ENCODE measurements at regions not wholly inside any gene's neighbourhood (a gene's known extent, or its start where the extent isn't known, plus 50 kb on each side); places are given as distances from the start of the nearest gene placed in this dataset.

GRCh38 chr15:95946926-95947325 is 383.6 kb upstream of the NR2F2 start:
- Histone ChIP-seq H3K4me2 (ENCODE audit: low read depth, low read length, poor library complexity, severe bottlenecking) (no peak overlapping the region), H3F3A (ENCODE audit: low read depth) (no peaks in the 10 kb centered on the region), H2AFZ (ENCODE audit: low read length) (no peak overlapping the region), H3K9me3 (ENCODE audit: insufficient read depth, low read depth, low read length) (peaks cover 2% of the 10 kb centered on the region; the same call in 1 of the 2 replicates), H3K27me3 (ENCODE audit: insufficient read depth, low read length, poor library complexity, severe bottlenecking) (no peaks in the 10 kb centered on the region), H3K4me3 (ENCODE audit: low read length, poor library complexity, severe bottlenecking) (no peak overlapping the region), H3K4me1 (ENCODE audit: insufficient read depth, low read length, poor library complexity, severe bottlenecking) (peaks cover 18% of the 10 kb centered on the region), H3K9me2 (replicated peaks; ENCODE audit: low read depth, low read length) (no peaks in the 10 kb centered on the region), H3K79me2 (ENCODE audit: insufficient read depth, low read length) (no peaks in the 10 kb centered on the region), H4K20me1 (ENCODE audit: insufficient read depth, low read length, poor library complexity, severe bottlenecking) (no peaks in the 10 kb centered on the region), H3K36me3 (ENCODE audit: insufficient read depth, low read length) (no peaks in the 10 kb centered on the region), H3K9ac (ENCODE audit: low read depth, low read length, poor library complexity, severe bottlenecking) (no peak overlapping the region)
- TF ChIP-seq EZH2phosphoT487 (IDR thresholded peaks at IDR 0.05; ENCODE audit: borderline replicate concordance) (no peak), CTCF (conservative IDR thresholded peaks at IDR 0.05; ENCODE audit: low read length) (no peak)

GRCh38 chr15:95948411-95948810 is 382.1 kb upstream of the NR2F2 start:
- no peak overlapping the region for H2AFZ ChIP-seq (ENCODE audit: low read length)
- H3K9me3 ChIP-seq (ENCODE audit: insufficient read depth, low read depth, low read length): no peaks in the 10 kb centered on the region; the same call in 1 of the 2 replicates
- H3K9ac ChIP-seq (ENCODE audit: low read depth, low read length, poor library complexity, severe bottlenecking): no peak overlapping the region
- no peaks in the 10 kb centered on the region for H3K9me2 ChIP-seq (replicated peaks; ENCODE audit: low read depth, low read length)
- no peak overlapping the region for H3K4me3 ChIP-seq (ENCODE audit: low read length, poor library complexity, severe bottlenecking)
- H3F3A ChIP-seq (ENCODE audit: low read depth): no peaks in the 10 kb centered on the region
- no peaks in the 10 kb centered on the region for H3K36me3 ChIP-seq (ENCODE audit: insufficient read depth, low read length)
- H3K79me2 ChIP-seq (ENCODE audit: insufficient read depth, low read length): no peaks in the 10 kb centered on the region
- H3K4me1 ChIP-seq (ENCODE audit: insufficient read depth, low read length, poor library complexity, severe bottlenecking): peaks cover 17% of the 10 kb centered on the region
- H4K20me1 ChIP-seq (ENCODE audit: insufficient read depth, low read length, poor library complexity, severe bottlenecking): no peaks in the 10 kb centered on the region
- no peak overlapping the region for H3K4me2 ChIP-seq (ENCODE audit: low read depth, low read length, poor library complexity, severe bottlenecking)
- TF ChIP-seq CTCF (conservative IDR thresholded peaks at IDR 0.05; ENCODE audit: low read length): no peak
- TF ChIP-seq EZH2phosphoT487 (IDR thresholded peaks at IDR 0.05; ENCODE audit: borderline replicate concordance): no peak
- H3K27me3 ChIP-seq (ENCODE audit: insufficient read depth, low read length, poor library complexity, severe bottlenecking): no peaks in the 10 kb centered on the region

- Histone ChIP-seq H2AFZ (ENCODE audit: low read length) (no peak overlapping the region), H3F3A (ENCODE audit: low read depth) (no peaks in the 10 kb centered on the region), H3K4me2 (ENCODE audit: low read depth, low read length, poor library complexity, severe bottlenecking) (no peak overlapping the region), H3K4me1 (ENCODE audit: insufficient read depth, low read length, poor library complexity, severe bottlenecking) (no peaks in the 10 kb centered on the region), H4K20me1 (ENCODE audit: insufficient read depth, low read length, poor library complexity, severe bottlenecking) (no peaks in the 10 kb centered on the region), H3K27me3 (ENCODE audit: insufficient read depth, low read length, poor library complexity, severe bottlenecking) (no peaks in the 10 kb centered on the region), H3K9me3 (ENCODE audit: insufficient read depth, low read depth, low read length) (no peaks in the 10 kb centered on the region; the same call in 1 of the 2 replicates), H3K9ac (ENCODE audit: low read depth, low read length, poor library complexity, severe bottlenecking) (no peak overlapping the region), H3K9me2 (replicated peaks; ENCODE audit: low read depth, low read length) (no peaks in the 10 kb centered on the region), H3K79me2 (ENCODE audit: insufficient read depth, low read length) (no peaks in the 10 kb centered on the region), H3K4me3 (ENCODE audit: low read length, poor library complexity, severe bottlenecking) (no peak overlapping the region), H3K36me3 (ENCODE audit: insufficient read depth, low read length) (no peaks in the 10 kb centered on the region)
- TF ChIP-seq EZH2phosphoT487 (IDR thresholded peaks at IDR 0.05; ENCODE audit: borderline replicate concordance): no peak
- no peak for TF ChIP-seq CTCF (conservative IDR thresholded peaks at IDR 0.05; ENCODE audit: low read length)
These were observed 377.5 kb upstream of the NR2F2 start for GRCh38 chr15:95953032-95953431.
